Liver (tissue), 8 donors: ENCODE measurements at regions not wholly inside any gene's neighbourhood (a gene's known extent, or its start where the extent isn't known, plus 50 kb on each side); places are given as distances from the start of the nearest gene placed in this dataset.

ENCODE experiments used
- DNase-seq: peaks from one replicate; pipeline ENCODE4 v3.0.0-alpha.2; 2017; ENCODE audit warnings: low spot score
- H3K27ac ChIP-seq, 2 donors: one replicate each; pipeline ENCODE4 v1.7.0; 2013; ENCODE audit warnings: inconsistent platforms in 2 of 2, low read length in 2 of 2, control low read depth in 1 of 2, low read depth in 1 of 2, mild to moderate bottlenecking in 1 of 2
- H3K27me3 ChIP-seq, 4 donors: one replicate each; pipeline versions ENCODE4 v1.6.1 to v1.7.0; 2013; ENCODE audit warnings: low read length in 3 of 4, inconsistent platforms in 1 of 4, mild to moderate bottlenecking in 1 of 4, moderate library complexity in 1 of 4; ENCODE audit not compliant: control insufficient read depth in 4 of 4, insufficient read depth in 4 of 4
- H3K36me3 ChIP-seq, 4 donors: one replicate each; pipeline versions ENCODE4 v1.6.1 to v1.7.0; 2013; ENCODE audit warnings: low read length in 3 of 4, mild to moderate bottlenecking in 3 of 4, low read depth in 1 of 4, moderate library complexity in 1 of 4; ENCODE audit not compliant: control insufficient read depth in 4 of 4, insufficient read depth in 3 of 4
- H3K4me1 ChIP-seq, 4 donors: one replicate each; pipeline versions ENCODE4 v1.6.1 to v1.7.0; 2013; ENCODE audit warnings: low read length in 3 of 4, mild to moderate bottlenecking in 3 of 4, moderate library complexity in 1 of 4; ENCODE audit not compliant: control insufficient read depth in 4 of 4, insufficient read depth in 4 of 4
- H3K4me3 ChIP-seq, 3 donors: one replicate each; pipeline versions ENCODE4 v1.6.1 to v1.7.0; 2013; ENCODE audit warnings: low read length in 3 of 3, control low read depth in 1 of 3, low read depth in 1 of 3, mild to moderate bottlenecking in 1 of 3
- H3K9ac ChIP-seq, 2 donors: one replicate each; pipeline ENCODE4 v1.7.0; 2013; ENCODE audit warnings: low read length in 2 of 2, mild to moderate bottlenecking in 2 of 2, moderate library complexity in 2 of 2, control low read depth in 1 of 2, low read depth in 1 of 2
- H3K9me3 ChIP-seq, 4 donors: one replicate each; pipeline versions ENCODE4 v1.6.1 to v1.7.0; 2013; ENCODE audit warnings: low read length in 3 of 4; ENCODE audit not compliant: control insufficient read depth in 4 of 4
- ATF3 ChIP-seq: IDR thresholded peaks from 2 replicates; pipeline ENCODE4 v1.6.1; 2016; ENCODE audit warnings: antibody characterized with exemption
- GABPA ChIP-seq, 2 donors: IDR thresholded peaks in 1 of 2; conservative IDR thresholded peaks in 1 of 2; 2 replicates each; pipeline ENCODE4 v1.6.1; 2016; ENCODE audit warnings: antibody characterized with exemption in 2 of 2, mild to moderate bottlenecking in 1 of 2, moderate library complexity in 1 of 2
- HNF4A ChIP-seq, 2 donors: conservative IDR thresholded peaks; 2 replicates each; pipeline ENCODE4 v1.6.1; 2016; ENCODE audit warnings: antibody characterized with exemption in 2 of 2, mild to moderate bottlenecking in 2 of 2
- HNF4G ChIP-seq: IDR thresholded peaks from 2 replicates; pipeline ENCODE4 v1.6.1; 2016; ENCODE audit warnings: antibody characterized with exemption
- JUND ChIP-seq, 2 donors: IDR thresholded peaks; 2 replicates each; pipeline ENCODE4 v1.6.1; 2016; ENCODE audit warnings: antibody characterized with exemption in 2 of 2
- MAX ChIP-seq: IDR thresholded peaks from 2 replicates; pipeline ENCODE4 v1.6.1; 2016; ENCODE audit warnings: antibody characterized with exemption
- NR2F2 ChIP-seq: IDR thresholded peaks from 2 replicates; pipeline ENCODE4 v1.6.1; 2016; ENCODE audit warnings: antibody characterized with exemption
- RAD21 ChIP-seq, 2 donors: IDR thresholded peaks; 2 replicates each; pipeline ENCODE4 v1.6.1; 2016; ENCODE audit warnings: antibody characterized with exemption in 2 of 2, mild to moderate bottlenecking in 2 of 2
- REST ChIP-seq: IDR thresholded peaks from 2 replicates; pipeline ENCODE4 v1.6.1; 2016; ENCODE audit warnings: antibody characterized with exemption, mild to moderate bottlenecking
- YY1 ChIP-seq: IDR thresholded peaks from 2 replicates; pipeline ENCODE4 v1.6.1; 2016; ENCODE audit warnings: antibody characterized with exemption, mild to moderate bottlenecking
- WGBS: extraction: QIAGEN DNeasy Blood & Tissue Kit; methylation state at CpG from one replicate; pipeline ENCODE4 v1.1.7; 2013; 5-methylcytosine and 5-hydroxymethylcytosine counted together
- TF ChIP-seq, protein P1 (sequence below): fragments of 150-350 bp; IDR thresholded peaks from 2 replicates; pipeline ENCODE4 v1.5.1; 2017; ENCODE audit warnings: improper control_type of control experiment, low read depth, low read length; ENCODE audit not compliant: missing input control
- donor health status: healthy.
- donor health status: healthy.
- donor health status: healthy.
- donor health status: healthy.
- donor health status: healthy.

DNA sequence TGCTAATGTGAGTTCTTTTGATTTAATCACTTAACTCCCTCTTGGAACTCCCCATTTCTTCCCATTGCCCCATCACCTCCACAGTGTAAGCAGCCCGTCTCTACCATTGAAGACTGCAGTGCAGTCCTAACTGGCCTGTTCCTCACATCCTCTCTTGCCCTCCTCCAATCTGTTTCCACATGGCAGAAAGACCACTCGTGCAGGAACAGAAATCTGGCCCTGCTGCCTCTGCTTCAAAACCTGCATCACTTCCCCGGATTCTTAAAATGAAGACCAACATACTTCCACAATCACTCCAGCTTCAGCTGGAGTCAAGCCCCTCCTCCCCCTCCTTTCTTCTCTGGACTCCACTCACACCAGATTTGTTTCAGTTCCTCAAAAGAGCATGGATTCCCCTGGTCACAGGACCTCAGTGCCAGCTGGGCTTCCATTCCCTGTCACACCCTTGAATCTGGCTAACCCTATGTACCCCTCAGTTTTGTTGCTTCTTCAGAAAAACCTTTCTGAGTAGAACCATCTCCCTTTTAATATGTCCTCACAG, 802.3 kb downstream of the MAFB start:
- no peak overlapping the region for H3K27ac ChIP-seq

GRCh38 chr20:39885975-39886649, 802.9 kb downstream of the MAFB start:
- H3K27ac ChIP-seq: no peak overlapping the region
- no peak for DNase-seq
- H3K36me3 ChIP-seq: no peaks in the 10 kb centered on the region
- 56% methylated on average over 7 of the region's 7 CpGs for WGBS
- no peaks in the 10 kb centered on the region for H3K27me3 ChIP-seq
- H3K9ac ChIP-seq: no peak overlapping the region
- TF ChIP-seq GABPA (IDR thresholded peaks at IDR 0.05 in 1 of 2, conservative IDR thresholded peaks at IDR 0.05 in 1 of 2) (no peak), HNF4A (conservative IDR thresholded peaks at IDR 0.05) (no peak), JUND (IDR thresholded peaks at IDR 0.05) (no peak), RAD21 (IDR thresholded peaks at IDR 0.05) (peak; percentile 82 to 93), YY1 (no peak)
- TF ChIP-seq, protein P1, sequence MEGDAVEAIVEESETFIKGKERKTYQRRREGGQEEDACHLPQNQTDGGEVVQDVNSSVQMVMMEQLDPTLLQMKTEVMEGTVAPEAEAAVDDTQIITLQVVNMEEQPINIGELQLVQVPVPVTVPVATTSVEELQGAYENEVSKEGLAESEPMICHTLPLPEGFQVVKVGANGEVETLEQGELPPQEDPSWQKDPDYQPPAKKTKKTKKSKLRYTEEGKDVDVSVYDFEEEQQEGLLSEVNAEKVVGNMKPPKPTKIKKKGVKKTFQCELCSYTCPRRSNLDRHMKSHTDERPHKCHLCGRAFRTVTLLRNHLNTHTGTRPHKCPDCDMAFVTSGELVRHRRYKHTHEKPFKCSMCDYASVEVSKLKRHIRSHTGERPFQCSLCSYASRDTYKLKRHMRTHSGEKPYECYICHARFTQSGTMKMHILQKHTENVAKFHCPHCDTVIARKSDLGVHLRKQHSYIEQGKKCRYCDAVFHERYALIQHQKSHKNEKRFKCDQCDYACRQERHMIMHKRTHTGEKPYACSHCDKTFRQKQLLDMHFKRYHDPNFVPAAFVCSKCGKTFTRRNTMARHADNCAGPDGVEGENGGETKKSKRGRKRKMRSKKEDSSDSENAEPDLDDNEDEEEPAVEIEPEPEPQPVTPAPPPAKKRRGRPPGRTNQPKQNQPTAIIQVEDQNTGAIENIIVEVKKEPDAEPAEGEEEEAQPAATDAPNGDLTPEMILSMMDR: peak; percentile 56
- H3K9me3 ChIP-seq: peaks cover 0 to 3% (median 0%) of the 10 kb centered on the region in 4 donors
- peaks cover 5 to 24% (median 16%) of the 10 kb centered on the region in 4 donors for H3K4me1 ChIP-seq
- no peak overlapping the region for H3K4me3 ChIP-seq

More for the DNA sequence above, 802.3 kb downstream of the MAFB start:
- Histone ChIP-seq H3K9ac (no peak overlapping the region), H3K4me3 (no peak overlapping the region), H3K36me3 (no peaks in the 10 kb centered on the region), H3K9me3 (peaks cover 0 to 3% (median 0%) of the 10 kb centered on the region in 4 donors), H3K4me1 (peaks cover 5 to 25% (median 16%) of the 10 kb centered on the region in 4 donors), H3K27me3 (no peaks in the 10 kb centered on the region)
- 81% methylated on average over 3 of the region's 3 CpGs for WGBS
- no peak for TF ChIP-seq NR2F2
- TF ChIP-seq, protein P1: no peak
- no peak for TF ChIP-seq ATF3
- TF ChIP-seq HNF4A (conservative IDR thresholded peaks at IDR 0.05): no peak
- peak; percentile 10 for TF ChIP-seq MAX
- TF ChIP-seq GABPA (IDR thresholded peaks at IDR 0.05 in 1 of 2, conservative IDR thresholded peaks at IDR 0.05 in 1 of 2): no peak
- TF ChIP-seq HNF4G: no peak
- DNase-seq: no peak

GRCh38 chr20:39882806-39883205, 806.2 kb downstream of the MAFB start:
- H3K9ac ChIP-seq: no peak overlapping the region
- DNase-seq: no peak
- no peaks in the 10 kb centered on the region for H3K27me3 ChIP-seq
- no peak overlapping the region for H3K4me3 ChIP-seq
- no peaks in the 10 kb centered on the region for H3K9me3 ChIP-seq
- H3K4me1 ChIP-seq: peaks cover 3 to 13% (median 7%) of the 10 kb centered on the region in 4 donors
- TF ChIP-seq JUND (IDR thresholded peaks at IDR 0.05) (no peak), REST (no peak), YY1 (no peak), MAX (no peak)
- no peak overlapping the region for H3K27ac ChIP-seq
- no peaks in the 10 kb centered on the region for H3K36me3 ChIP-seq
- 84% methylated on average over 1 of the region's 1 CpG for WGBS
